Muscle of leg (tissue), 3 donors: ENCODE measurements at regions not wholly inside any gene's neighbourhood (a gene's known extent, or its start where the extent isn't known, plus 50 kb on each side); places are given as distances from the start of the nearest gene placed in this dataset.

ENCODE experiments used
- DNase-seq: peaks from one replicate; pipeline ENCODE4 v3.0.0; 2013
- H3K27ac ChIP-seq: one replicate; pipeline ENCODE4 v1.5.1; 2013; ENCODE audit warnings: mild to moderate bottlenecking, low read length, control low read depth
- H3K27me3 ChIP-seq: one replicate; pipeline ENCODE4 v1.6.1; 2013; ENCODE audit warnings: low read length; ENCODE audit not compliant: control insufficient read depth, insufficient read depth
- H3K36me3 ChIP-seq: one replicate; pipeline ENCODE4 v1.6.1; 2013; ENCODE audit warnings: low read length; ENCODE audit not compliant: control insufficient read depth, insufficient read depth
- H3K4me1 ChIP-seq: one replicate; pipeline ENCODE4 v1.6.1; 2013; ENCODE audit warnings: low read length; ENCODE audit not compliant: control insufficient read depth, insufficient read depth
- H3K4me3 ChIP-seq: one replicate; pipeline ENCODE4 v1.5.1; 2013; ENCODE audit warnings: low read length, control low read depth
- H3K9me3 ChIP-seq: replicated peaks from 2 replicates; pipeline ENCODE4 v1.6.1; 2013; ENCODE audit warnings: low read depth, low read length; ENCODE audit not compliant: control insufficient read depth
- WGBS: methylation state at CpG from one replicate; pipeline ENCODE4 v1.1.5; 2013; ENCODE audit warnings: missing lambda C conversion rate; ENCODE audit not compliant: insufficient coverage; 5-methylcytosine and 5-hydroxymethylcytosine counted together

DNA sequence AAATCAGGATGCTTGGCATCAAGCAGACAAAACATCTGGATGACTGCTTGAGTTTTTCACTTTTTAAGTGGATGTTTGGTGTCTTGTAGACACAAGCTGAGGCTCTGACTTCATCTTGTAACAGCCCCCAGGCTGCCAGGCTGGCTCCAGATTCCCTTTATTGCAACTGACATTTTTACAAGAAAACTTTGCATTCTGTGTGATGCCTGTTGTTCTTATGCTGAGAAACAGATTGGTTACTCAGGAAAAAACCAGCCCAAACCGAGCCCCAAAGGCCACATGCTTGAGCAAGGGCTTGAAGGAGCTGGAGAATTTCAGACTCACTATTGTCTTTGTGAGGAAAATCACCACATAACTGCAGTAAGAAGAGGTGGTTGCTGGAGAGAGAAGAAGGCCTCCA lies 98.4 kb upstream of the PREP start:
- no peaks in the 10 kb centered on the region for H3K36me3 ChIP-seq
- H3K27me3 ChIP-seq: no peaks in the 10 kb centered on the region
- H3K9me3 ChIP-seq: no peaks in the 10 kb centered on the region
- no peak overlapping the region for H3K4me3 ChIP-seq
- H3K27ac ChIP-seq: no peak overlapping the region
- no peaks in the 10 kb centered on the region for H3K4me1 ChIP-seq
- no peak for DNase-seq
- no CpG with 5 or more reads among the region's 1 CpG for WGBS

GRCh38 chr6:105500693-105501092 lies 97.8 kb upstream of the PREP start:
- Histone ChIP-seq H3K4me3 (no peak overlapping the region), H3K36me3 (no peaks in the 10 kb centered on the region), H3K4me1 (no peaks in the 10 kb centered on the region), H3K27me3 (no peaks in the 10 kb centered on the region), H3K27ac (no peak overlapping the region), H3K9me3 (no peaks in the 10 kb centered on the region)
- WGBS: 71% methylated on average over 1 of the region's 1 CpG
- DNase-seq: no peak

GRCh38 chr6:105499931-105500330 lies 97.0 kb upstream of the PREP start:
- DNase-seq: no peak
- H3K27me3 ChIP-seq: no peaks in the 10 kb centered on the region
- no peak overlapping the region for H3K27ac ChIP-seq
- no CpG with 5 or more reads among the region's 3 CpGs for WGBS
- no peaks in the 10 kb centered on the region for H3K9me3 ChIP-seq
- no peaks in the 10 kb centered on the region for H3K4me1 ChIP-seq
- H3K36me3 ChIP-seq: no peaks in the 10 kb centered on the region
- H3K4me3 ChIP-seq: no peak overlapping the region

GRCh38 chr6:105499136-105499870 lies 96.4 kb upstream of the PREP start:
- no peak for DNase-seq
- Histone ChIP-seq H3K9me3 (no peaks in the 10 kb centered on the region), H3K4me1 (no peaks in the 10 kb centered on the region), H3K27me3 (no peaks in the 10 kb centered on the region), H3K4me3 (no peak overlapping the region), H3K27ac (no peak overlapping the region), H3K36me3 (no peaks in the 10 kb centered on the region)
- 80% methylated on average over 1 of the region's 2 CpGs for WGBS

DNA sequence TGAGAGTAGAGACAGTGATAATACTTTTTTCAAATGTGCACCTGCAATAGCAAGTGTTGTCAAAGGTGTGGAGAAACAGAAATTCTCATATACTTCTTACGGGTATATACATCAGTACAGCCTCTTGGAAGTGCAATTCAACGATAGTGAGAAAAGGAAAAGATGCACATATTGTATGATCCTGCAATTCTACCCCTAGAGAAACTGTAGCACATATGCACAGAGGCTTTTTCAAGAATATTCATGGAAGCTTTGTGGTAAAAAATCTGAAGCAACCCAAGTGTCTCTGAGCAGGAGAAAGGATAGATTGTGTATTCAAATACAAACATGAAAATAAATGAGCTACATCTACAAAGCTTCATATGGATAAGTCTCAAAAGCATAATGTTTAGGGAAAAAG lies 94.7 kb upstream of the PREP start:
- no peaks in the 10 kb centered on the region for H3K36me3 ChIP-seq
- no CpG with 5 or more reads among the region's 2 CpGs for WGBS
- no peak overlapping the region for H3K27ac ChIP-seq
- H3K27me3 ChIP-seq: no peaks in the 10 kb centered on the region
- no peaks in the 10 kb centered on the region for H3K4me1 ChIP-seq
- no peaks in the 10 kb centered on the region for H3K9me3 ChIP-seq
- no peak for DNase-seq
- no peak overlapping the region for H3K4me3 ChIP-seq

DNA sequence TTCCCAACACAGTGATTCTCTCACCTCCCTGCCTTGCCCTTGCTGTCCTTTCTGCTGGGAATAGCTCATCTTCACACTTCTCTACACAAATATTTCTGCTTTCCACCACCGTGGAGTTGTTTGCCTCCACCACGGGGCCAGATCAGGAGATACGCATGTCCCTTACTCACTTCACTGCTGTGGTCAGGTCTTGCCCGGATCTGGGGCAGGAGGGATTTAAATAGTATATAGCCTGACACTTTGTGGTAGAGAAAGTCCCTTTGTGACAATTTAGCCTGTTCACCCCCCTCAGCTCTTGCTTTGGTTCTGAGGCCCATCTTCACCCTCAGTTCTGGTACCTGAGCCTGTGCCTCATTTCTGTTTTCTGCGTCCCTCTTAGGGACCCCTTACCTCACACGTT lies 92.6 kb upstream of the PREP start:
- Histone ChIP-seq H3K4me1 (no peaks in the 10 kb centered on the region), H3K36me3 (no peaks in the 10 kb centered on the region), H3K27ac (no peak overlapping the region), H3K4me3 (no peak overlapping the region), H3K9me3 (no peaks in the 10 kb centered on the region), H3K27me3 (no peaks in the 10 kb centered on the region)
- no peak for DNase-seq
- 82% methylated on average over 2 of the region's 6 CpGs for WGBS

- 95% methylated on average over 5 of the region's 5 CpGs for WGBS
- Histone ChIP-seq H3K4me1 (peaks cover under 1% of the 10 kb centered on the region), H3K27ac (no peak overlapping the region), H3K4me3 (no peak overlapping the region), H3K27me3 (no peaks in the 10 kb centered on the region), H3K9me3 (no peaks in the 10 kb centered on the region), H3K36me3 (no peaks in the 10 kb centered on the region)
- no peak for DNase-seq
Measured at GRCh38 chr6:105494688-105495087, 91.8 kb upstream of the PREP start.

DNA sequence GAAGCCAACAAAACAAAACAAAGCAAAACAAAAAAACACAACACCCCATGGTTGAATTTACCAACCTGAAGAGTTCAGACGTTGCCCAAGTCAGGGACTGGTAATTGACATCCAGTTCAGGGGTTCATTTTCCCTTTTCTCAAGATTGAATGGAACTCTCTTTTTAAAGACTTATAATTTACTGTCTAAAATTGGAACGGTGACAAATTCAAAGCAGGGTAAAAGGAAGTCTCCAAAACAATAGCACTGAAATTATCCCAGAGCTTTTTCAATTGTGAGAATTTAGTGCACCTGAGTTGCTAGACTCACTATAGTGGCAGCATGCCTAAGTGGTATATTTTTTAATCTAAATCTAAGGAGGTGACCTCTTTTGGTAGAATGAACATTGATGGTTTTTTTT lies 90.9 kb upstream of the PREP start:
- DNase-seq: no peak
- no peak overlapping the region for H3K27ac ChIP-seq
- H3K4me3 ChIP-seq: no peak overlapping the region

DNA sequence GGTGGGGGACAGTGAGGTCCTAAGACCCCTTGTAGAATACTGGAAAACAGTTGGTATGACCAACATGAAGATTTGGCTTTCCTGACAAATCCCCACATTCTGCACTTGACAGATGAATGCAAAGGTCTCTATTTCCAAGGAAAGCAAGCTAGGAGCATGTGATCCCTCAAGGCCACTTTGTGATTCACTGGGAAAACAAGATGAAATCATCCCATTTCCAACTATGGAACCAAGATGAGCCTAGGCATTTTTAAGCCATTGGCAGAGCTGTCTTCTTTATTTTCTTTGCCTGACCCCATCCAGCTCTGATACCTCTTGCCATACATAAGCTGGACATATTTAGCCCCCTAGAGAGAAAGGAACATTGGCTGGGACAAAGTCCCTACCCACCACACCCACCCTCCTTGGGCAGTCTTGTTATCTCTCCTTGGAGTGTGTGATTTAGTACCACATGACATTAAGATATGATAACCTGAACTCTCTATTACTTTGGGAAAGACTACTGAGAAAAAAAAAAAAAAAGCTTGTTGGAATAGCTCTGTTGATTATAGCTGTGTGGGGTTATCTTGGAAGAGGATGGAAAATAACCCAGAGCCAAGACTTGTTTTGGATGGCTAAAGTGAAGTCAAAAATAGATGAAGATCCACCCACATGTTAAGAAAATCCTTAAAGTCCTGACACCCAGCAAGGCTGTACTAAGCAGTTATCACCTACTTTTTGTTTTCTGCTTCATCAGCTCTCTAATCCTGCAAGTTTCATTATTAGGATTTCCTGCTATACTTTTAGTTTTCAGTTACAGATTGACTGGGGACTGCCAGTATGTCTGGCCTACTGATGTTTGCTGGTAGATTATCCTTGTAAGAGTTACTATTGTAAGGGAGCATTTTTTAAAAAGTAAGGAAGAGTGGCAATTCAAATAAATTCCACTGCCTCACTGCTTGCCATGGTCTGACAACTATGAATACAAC lies 90.1 kb upstream of the PREP start:
- Histone ChIP-seq H3K27ac (no peak overlapping the region), H3K27me3 (no peaks in the 10 kb centered on the region), H3K9me3 (no peaks in the 10 kb centered on the region), H3K4me3 (no peak overlapping the region), H3K36me3 (no peaks in the 10 kb centered on the region), H3K4me1 (peaks cover 8% of the 10 kb centered on the region)
- no peak for DNase-seq

More for the DNA sequence above, 90.9 kb upstream of the PREP start:
- no peaks in the 10 kb centered on the region for H3K9me3 ChIP-seq
- WGBS: 57% methylated on average over 1 of the region's 2 CpGs
- H3K27me3 ChIP-seq: no peaks in the 10 kb centered on the region
- peaks cover 6% of the 10 kb centered on the region for H3K4me1 ChIP-seq
- H3K36me3 ChIP-seq: no peaks in the 10 kb centered on the region

- DNase-seq: peak; percentile 24
- Histone ChIP-seq H3K4me3 (no peak overlapping the region), H3K36me3 (no peaks in the 10 kb centered on the region), H3K27ac (peak overlapping the region; percentile 21), H3K4me1 (peaks cover 8% of the 10 kb centered on the region), H3K27me3 (no peaks in the 10 kb centered on the region), H3K9me3 (no peaks in the 10 kb centered on the region)
- WGBS: no CpG with 5 or more reads among the region's 2 CpGs
Measured at GRCh38 chr6:105489216-105489530, 86.3 kb upstream of the PREP start.
